HCT116 (cell line): ENCODE measurements at regions not wholly inside any gene's neighbourhood (a gene's known extent, or its start where the extent isn't known, plus 50 kb on each side); places are given as distances from the start of the nearest gene placed in this dataset.

Experiments
- ATAC-seq: fragments of 200-7000 bp; cut with Tn5 transposase; 2 replicates; pipeline ENCODE4 v1.9.1; 2020; ENCODE audit warnings: mild to moderate bottlenecking, moderate library complexity
- BruUV-seq: library from RNA; stranded (reverse); fragments of 400-500 nt; replicated peaks from 2 replicates; lab custom pipeline; 2021; lab: Mats Ljungman, UMichigan
- CTCF ChIA-PET: fragments of 300-600 bp; sonication (Branson Sonifier 250); formaldehyde crosslinking; loops from one replicate; lab custom pipeline; 2021; ENCODE audit warnings: antibody characterized with exemption; lab: Charles Lee
- POLR2A ChIA-PET: fragments of 300-600, 350-600 bp; sonication (Branson Sonifier 250); formaldehyde crosslinking; loops from one replicate; lab custom pipeline; 2021; ENCODE audit warnings: antibody characterized with exemption; lab: Charles Lee
- RAD21 ChIA-PET, 2 experiments: fragments of 300-600 bp; sonication (Branson Sonifier 250); formaldehyde crosslinking; loops; one replicate each; lab custom pipeline; 2023; ENCODE audit warnings: low total read pairs in 2 of 2; ENCODE audit not compliant: uncharacterized antibody in 2 of 2, unreplicated experiment in 2 of 2, low non-redundant PET in 1 of 2; lab: Charles Lee
- DNase-seq: peaks from one replicate; pipeline ENCODE4 v3.0.0-alpha.2; 2010; ENCODE audit warnings: low read depth, low spot score
- H2AFZ ChIP-seq: fragments of 200-600 bp; shearing (Covaris generic), sonication (generic); 2 replicates; pipeline ENCODE4 v1.6.1; 2017; ENCODE audit warnings: low read depth, mixed run types, mixed read lengths, antibody characterized with exemption, low read length; ENCODE audit not compliant: poor library complexity, severe bottlenecking
- H3K27ac ChIP-seq: 2 replicates; pipeline ENCODE4 v1.5.1; 2012; ENCODE audit warnings: low read depth, low read length
- H3K27me3 ChIP-seq: fragments of 200-600 bp; sonication (generic); 2 replicates; pipeline ENCODE4 v1.6.1; 2016; ENCODE audit warnings: mixed run types, low read length, mixed read lengths; ENCODE audit not compliant: insufficient read depth
- H3K36me3 ChIP-seq, 2 experiments: fragments of 200-500 bp in 1 of 2; fragments of 200-600 bp in 1 of 2; sonication (Bioruptor generic) in 1 of 2; sonication (generic) in 1 of 2; 2 replicates each; pipeline versions ENCODE4 v1.5.1 to v1.6.1; 2014 to 2016; ENCODE audit warnings: low read length in 2 of 2, inconsistent platforms in 1 of 2, mixed read lengths in 1 of 2, mixed run types in 1 of 2; ENCODE audit not compliant: insufficient read depth in 2 of 2, control insufficient read depth in 1 of 2
- H3K4me1 ChIP-seq, 2 experiments: fragments of 200-600 bp in 1 of 2; sonication (generic) in 1 of 2; 2 replicates each; pipeline versions ENCODE4 v1.5.1 to v1.6.1; 2012 to 2017; ENCODE audit warnings: low read length in 2 of 2, inconsistent platforms in 1 of 2, mild to moderate bottlenecking in 1 of 2, mixed read lengths in 1 of 2, mixed run types in 1 of 2, moderate library complexity in 1 of 2; ENCODE audit not compliant: insufficient read depth in 2 of 2, control insufficient read depth in 1 of 2
- H3K4me2 ChIP-seq: fragments of 200-600 bp; sonication (generic); 2 replicates; pipeline ENCODE4 v1.6.1; 2017; ENCODE audit warnings: mixed run types, low read length, mixed read lengths
- H3K4me3 ChIP-seq, 2 experiments: fragments of 200-600 bp in 1 of 2; sonication (generic) in 1 of 2; replicated peaks in 1 of 2; 2 replicates each; pipeline ENCODE4 v1.5.1; 2011 to 2016; ENCODE audit warnings: low read length in 2 of 2, control low read depth in 1 of 2, low read depth in 1 of 2, mild to moderate bottlenecking in 1 of 2, mixed read lengths in 1 of 2, mixed run types in 1 of 2
- H3K79me2 ChIP-seq: fragments of 200-600 bp; sonication (generic); 2 replicates; pipeline ENCODE4 v1.6.1; 2017; ENCODE audit warnings: mild to moderate bottlenecking, mixed run types, low read length, moderate library complexity, mixed read lengths; ENCODE audit not compliant: insufficient read depth
- H3K9ac ChIP-seq: fragments of 200-600 bp; sonication (generic); 2 replicates; pipeline ENCODE4 v1.6.1; 2016; ENCODE audit warnings: low read length, mixed read lengths
- H3K9me2 ChIP-seq: fragments of 200-600 bp; sonication (generic), shearing (Covaris generic); 2 replicates; pipeline ENCODE4 v1.6.1; 2017; ENCODE audit warnings: mixed run types, mild to moderate bottlenecking, moderate library complexity; ENCODE audit not compliant: insufficient read depth
- H3K9me3 ChIP-seq, 2 experiments: fragments of 200-500 bp in 1 of 2; fragments of 200-600 bp in 1 of 2; sonication (Bioruptor generic) in 1 of 2; sonication (generic) in 1 of 2; 2 replicates each; pipeline ENCODE4 v1.6.1; 2014 to 2017; ENCODE audit warnings: low read length in 2 of 2, mixed read lengths in 2 of 2, inconsistent platforms in 1 of 2, low read depth in 1 of 2, mild to moderate bottlenecking in 1 of 2, mixed run types in 1 of 2, moderate library complexity in 1 of 2; ENCODE audit not compliant: control insufficient read depth in 1 of 2, insufficient read depth in 1 of 2
- H4K20me1 ChIP-seq: fragments of 200-600 bp; sonication (generic), shearing (Covaris generic); 2 replicates; pipeline ENCODE4 v1.6.1; 2017; ENCODE audit warnings: mixed run types, mild to moderate bottlenecking, moderate library complexity; ENCODE audit not compliant: insufficient read depth
- CBX3 ChIP-seq: IDR thresholded peaks from 2 replicates; pipeline ENCODE4 v1.6.1; 2012; ENCODE audit warnings: low read depth
- CTCF ChIP-seq, 3 experiments: fragments of 200-600 bp in 1 of 3; sonication (generic) in 1 of 3; IDR thresholded peaks in 2 of 3; conservative IDR thresholded peaks in 1 of 3; 2 replicates each; pipeline ENCODE4 v1.5.1; 2012 to 2017; ENCODE audit warnings: low read depth in 2 of 3, low read length in 2 of 3, antibody characterized with exemption in 1 of 3, borderline replicate concordance in 1 of 3, control low read depth in 1 of 3, mild to moderate bottlenecking in 1 of 3, mixed read lengths in 1 of 3, mixed run types in 1 of 3, moderate library complexity in 1 of 3; ENCODE audit not compliant: insufficient read depth in 1 of 3
- ELF1 ChIP-seq: IDR thresholded peaks from 2 replicates; pipeline ENCODE4 v1.6.1; 2012; ENCODE audit warnings: low read depth, borderline replicate concordance
- EZH2phosphoT487 ChIP-seq: fragments of 200-600 bp; IDR thresholded peaks from 2 replicates; pipeline ENCODE4 v1.6.1; 2018; ENCODE audit warnings: antibody characterized with exemption, borderline replicate concordance
- FOSL1 ChIP-seq: IDR thresholded peaks from 2 replicates; pipeline ENCODE4 v1.6.1; 2012; ENCODE audit warnings: low read depth
- POLR2A ChIP-seq: IDR thresholded peaks from 2 replicates; pipeline ENCODE4 v1.7.0; 2011; ENCODE audit warnings: borderline replicate concordance; ENCODE audit not compliant: insufficient read depth, insufficient read length; ENCODE audit errors: extremely low read depth
- POLR2AphosphoS5 ChIP-seq: IDR thresholded peaks from 2 replicates; pipeline ENCODE4 v1.6.1; 2011; ENCODE audit warnings: mild to moderate bottlenecking, low read depth, low read length, moderate library complexity
- REST ChIP-seq: IDR thresholded peaks from 2 replicates; pipeline ENCODE4 v1.6.1; 2012; ENCODE audit warnings: low read depth
- SIN3A ChIP-seq: IDR thresholded peaks from 2 replicates; pipeline ENCODE4 v1.6.1; 2012; ENCODE audit warnings: low read depth
- SP1 ChIP-seq: IDR thresholded peaks from 2 replicates; pipeline ENCODE4 v1.6.1; 2012; ENCODE audit warnings: low read depth
- SRF ChIP-seq: IDR thresholded peaks from 2 replicates; pipeline ENCODE4 v1.6.1; 2012; ENCODE audit warnings: low read depth
- TCF7L2 ChIP-seq: IDR thresholded peaks from 2 replicates; pipeline ENCODE4 v1.7.0; 2011; ENCODE audit warnings: borderline replicate concordance, inconsistent platforms; ENCODE audit not compliant: insufficient read depth, insufficient read length; ENCODE audit errors: extremely low read depth
- YY1 ChIP-seq: IDR thresholded peaks from 2 replicates; pipeline ENCODE4 v1.6.1; 2011; ENCODE audit warnings: low read length, low read depth, moderate library complexity, mild to moderate bottlenecking; ENCODE audit not compliant: insufficient replicate concordance; ENCODE audit errors: extremely low read depth
- ZBTB33 ChIP-seq: IDR thresholded peaks from 2 replicates; pipeline ENCODE4 v1.6.1; 2011; ENCODE audit warnings: mild to moderate bottlenecking, low read length, moderate library complexity; ENCODE audit not compliant: insufficient replicate concordance; ENCODE audit errors: extremely low read depth
- ZFX ChIP-seq: fragments of 450-650 bp; IDR thresholded peaks from 2 replicates; pipeline ENCODE4 v1.6.1; 2017
- intact Hi-C: fragments of 100-400 bp; cut with micrococcal nuclease; formaldehyde crosslinking; loops from 2 replicates; pipeline ENCODE4 v1.10.0; 2022
- TF ChIP-seq, protein P1 (sequence below): IDR thresholded peaks from 2 replicates; pipeline ENCODE4 v1.6.1; 2012

DNA sequence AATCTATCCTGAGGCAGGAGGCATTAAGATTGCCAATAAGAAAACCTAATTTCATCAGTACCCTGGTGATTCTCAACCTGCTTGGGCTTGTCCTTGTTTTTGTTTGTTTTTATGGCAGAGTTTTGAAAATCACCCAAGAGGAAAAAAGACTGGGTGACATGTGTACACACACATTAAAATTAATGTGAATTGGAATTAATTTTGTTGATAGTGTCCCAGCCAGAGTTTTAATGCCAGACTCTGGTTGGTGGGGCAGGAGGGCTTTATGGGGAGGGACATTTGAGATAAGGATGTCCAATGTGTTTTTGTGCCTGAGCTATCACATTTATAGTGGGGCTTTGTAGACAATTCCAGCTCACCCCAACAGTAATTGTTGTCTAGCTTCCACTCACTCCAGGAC is 184.6 kb downstream of the ID4 start:
- POLR2A ChIA-PET: no interaction called here
- H2AFZ ChIP-seq: no peak overlapping the region
- H4K20me1 ChIP-seq: no peaks in the 10 kb centered on the region

More for the DNA sequence above, 184.6 kb downstream of the ID4 start:
- no peaks in the 10 kb centered on the region for H3K79me2 ChIP-seq
- DNase-seq (no peak), ATAC-seq (no peak)
- no peak overlapping the region for H3K4me2 ChIP-seq
- ChIA-PET CTCF (no interaction called here), RAD21 (no interaction called here)
- H3K36me3 ChIP-seq: no peaks in the 10 kb centered on the region
- no peak overlapping the region for H3K9ac ChIP-seq
- H3K9me2 ChIP-seq: no peaks in the 10 kb centered on the region
- no peak overlapping the region for H3K4me3 ChIP-seq
- H3K27ac ChIP-seq: no peak overlapping the region
- no peaks in the 10 kb centered on the region for H3K9me3 ChIP-seq
- H3K4me1 ChIP-seq: no peaks in the 10 kb centered on the region
- TF ChIP-seq CBX3: no peak
- no peak for TF ChIP-seq FOSL1
- TF ChIP-seq CTCF (IDR thresholded peaks at IDR 0.05 in 2 of 3, conservative IDR thresholded peaks at IDR 0.05 in 1 of 3; ENCODE audit: borderline replicate concordance in 1 of 3, insufficient read depth in 1 of 3, low read depth in 2 of 3, low read length in 2 of 3): no peak
- TF ChIP-seq YY1: no peak
- TF ChIP-seq ZFX: no peak
- TF ChIP-seq SIN3A: no peak
- TF ChIP-seq ELF1: no peak
- TF ChIP-seq, protein P1, sequence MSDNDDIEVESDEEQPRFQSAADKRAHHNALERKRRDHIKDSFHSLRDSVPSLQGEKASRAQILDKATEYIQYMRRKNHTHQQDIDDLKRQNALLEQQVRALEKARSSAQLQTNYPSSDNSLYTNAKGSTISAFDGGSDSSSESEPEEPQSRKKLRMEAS: no peak
- no peak for TF ChIP-seq SP1
- TF ChIP-seq EZH2phosphoT487: no peak
- no peak for TF ChIP-seq POLR2A
- no peak for TF ChIP-seq TCF7L2
- no peak for TF ChIP-seq POLR2AphosphoS5
- no peak for TF ChIP-seq ZBTB33
- no peak for TF ChIP-seq SRF
- TF ChIP-seq REST: no peak
- TF ChIP-seq, all 23 proteins: peak for 0
- H3K27me3 ChIP-seq: no peaks in the 10 kb centered on the region
- intact Hi-C loops: no loop called here
- BruUV-seq: no TSS peak
